AG20443 (cell line): ENCODE measurements at regions not wholly inside any gene's neighbourhood (a gene's known extent, or its start where the extent isn't known, plus 50 kb on each side); places are given as distances from the start of the nearest gene placed in this dataset.
A peak's percentile ranks its signal among the peaks of the same experiment; 100 is the strongest.

Source experiments
- DNase-seq: peaks from one replicate; pipeline ENCODE4 v3.0.0; 2012; ENCODE audit warnings: low spot score, mixed read lengths

DNA sequence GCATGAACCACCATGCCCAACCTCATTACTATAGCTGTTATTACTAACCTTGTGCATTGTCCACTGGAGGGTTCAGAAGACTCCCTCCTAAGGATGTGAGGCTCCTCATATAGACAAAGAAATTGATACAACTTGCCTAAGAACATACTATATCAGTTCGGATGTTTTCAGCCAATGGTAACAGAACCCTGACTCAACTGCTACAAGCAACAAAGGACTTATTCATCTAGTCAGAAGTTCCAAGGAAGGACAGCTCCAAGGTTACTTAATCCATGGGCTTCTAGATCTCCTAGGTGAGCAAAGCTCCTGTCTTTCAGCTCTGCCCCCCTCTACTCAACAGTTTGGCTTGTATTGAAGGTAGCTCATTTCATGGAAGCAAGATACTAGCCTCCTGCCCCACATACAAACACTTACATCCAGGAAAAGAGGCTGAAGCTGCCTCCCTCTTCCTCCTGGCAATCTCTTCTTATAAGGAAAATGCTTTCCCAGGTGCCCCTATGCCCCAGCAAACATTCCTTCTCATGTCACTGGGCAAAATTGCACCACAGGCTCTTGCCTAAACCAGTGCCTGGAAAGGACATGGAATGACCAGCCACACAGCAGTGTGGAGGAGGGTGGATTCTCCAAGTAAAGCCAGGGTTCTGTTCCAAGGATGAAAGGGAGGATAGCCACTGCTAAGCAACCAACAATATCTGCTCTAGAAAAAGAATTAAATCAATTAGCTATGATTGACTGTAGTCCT is 497.8 kb downstream of the FOXO1 start:
- DNase-seq: no peak

DNA sequence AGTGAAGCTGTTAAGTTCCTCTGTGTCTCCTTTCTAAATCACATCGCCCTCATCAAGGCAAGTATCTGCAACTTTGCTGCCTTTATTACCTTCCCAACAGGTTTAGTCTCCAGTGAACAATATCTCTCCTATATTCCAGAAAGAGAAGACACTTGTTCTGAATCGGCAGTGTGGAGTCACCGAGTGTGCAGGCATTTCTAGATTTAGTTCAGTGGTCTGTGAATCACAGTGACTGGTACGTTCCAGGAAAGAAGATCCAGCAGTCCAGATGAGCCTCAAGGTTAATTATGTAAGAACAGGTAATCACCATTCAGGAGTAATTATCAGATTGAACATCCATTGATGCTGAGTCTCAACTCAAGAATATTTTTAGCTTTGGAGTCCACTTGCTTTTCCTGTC is 497.0 kb downstream of the FOXO1 start:
- no peak for DNase-seq

DNA sequence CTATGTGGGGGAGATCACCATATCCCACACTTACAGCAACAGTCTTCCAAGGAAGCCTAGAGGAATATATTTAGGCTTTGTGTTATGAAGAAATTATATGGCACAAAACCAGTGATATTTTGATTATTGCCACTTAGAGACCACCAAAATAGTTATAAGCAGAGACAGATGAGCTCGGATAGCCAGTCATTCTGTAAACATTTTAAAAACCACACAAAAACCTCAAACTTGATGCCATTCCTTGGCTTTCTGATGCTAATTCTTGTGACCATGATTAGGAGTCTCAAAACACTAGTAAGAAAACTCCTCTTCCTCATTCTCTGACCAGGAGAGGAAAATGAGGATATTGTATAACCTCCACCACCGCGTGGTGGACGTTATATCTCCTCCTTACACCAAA is 496.4 kb downstream of the FOXO1 start:
- no peak for DNase-seq

DNA sequence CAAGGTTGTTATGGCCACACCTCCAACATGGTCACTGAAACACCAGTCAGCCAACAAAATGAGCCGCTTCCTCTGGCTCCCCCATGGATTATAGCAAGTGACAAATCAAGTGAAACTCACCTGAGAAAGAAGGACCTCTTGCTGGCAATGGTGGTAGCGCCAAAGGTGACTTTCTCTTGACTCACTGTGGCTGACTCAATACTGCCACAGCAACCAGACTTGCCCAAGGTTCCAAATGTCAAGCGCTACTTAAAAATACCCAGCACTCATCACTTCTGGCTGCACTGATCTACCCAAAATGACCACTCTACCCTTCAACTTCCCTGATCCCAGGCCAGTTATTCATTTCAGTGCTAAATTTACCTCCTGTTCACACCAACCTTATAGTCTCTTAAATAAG is 495.5 kb downstream of the FOXO1 start:
- no peak for DNase-seq

DNA sequence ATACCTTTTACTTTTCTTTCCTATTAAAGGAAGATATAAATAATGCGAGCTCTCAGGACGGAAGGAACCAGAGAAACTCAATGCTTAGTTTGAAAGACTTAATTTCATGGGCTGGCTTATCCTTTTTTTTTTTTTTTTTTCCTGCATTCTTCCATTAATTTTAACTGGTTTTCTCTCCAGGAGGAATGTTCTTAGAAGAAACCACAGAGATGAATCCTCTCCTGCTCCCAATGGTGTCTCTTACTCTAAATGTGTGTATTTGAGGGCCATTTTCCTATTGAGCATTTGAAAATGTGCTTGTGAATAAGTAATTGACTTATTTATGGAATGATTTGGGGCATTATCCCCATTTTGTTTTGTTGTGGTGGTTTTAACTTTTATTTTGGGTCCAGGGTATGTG is 494.9 kb downstream of the FOXO1 start:
- DNase-seq: no peak

DNA sequence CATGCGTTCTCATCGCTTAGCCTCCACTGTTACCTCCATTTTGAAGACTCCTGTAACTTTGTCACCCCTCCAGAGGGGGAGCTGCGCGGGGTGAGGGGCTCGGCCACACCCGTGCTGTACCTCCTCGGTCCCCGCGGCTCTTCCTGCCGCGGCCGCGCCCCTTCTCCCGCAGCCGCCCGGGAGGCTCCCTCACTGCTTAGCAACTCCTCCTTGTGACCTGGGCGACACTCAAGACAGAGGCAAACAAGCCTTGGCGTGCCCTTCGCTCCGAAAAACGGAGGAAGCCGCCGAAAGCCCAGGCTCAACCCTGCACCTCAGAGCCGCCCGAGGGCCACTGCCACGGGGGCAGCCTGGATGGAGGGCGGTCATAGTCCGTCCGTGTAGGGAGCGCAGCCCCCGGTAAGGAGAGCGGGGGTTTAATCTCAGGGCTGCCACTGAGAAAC is 494.3 kb downstream of the FOXO1 start:
- DNase-seq: no peak

DNA sequence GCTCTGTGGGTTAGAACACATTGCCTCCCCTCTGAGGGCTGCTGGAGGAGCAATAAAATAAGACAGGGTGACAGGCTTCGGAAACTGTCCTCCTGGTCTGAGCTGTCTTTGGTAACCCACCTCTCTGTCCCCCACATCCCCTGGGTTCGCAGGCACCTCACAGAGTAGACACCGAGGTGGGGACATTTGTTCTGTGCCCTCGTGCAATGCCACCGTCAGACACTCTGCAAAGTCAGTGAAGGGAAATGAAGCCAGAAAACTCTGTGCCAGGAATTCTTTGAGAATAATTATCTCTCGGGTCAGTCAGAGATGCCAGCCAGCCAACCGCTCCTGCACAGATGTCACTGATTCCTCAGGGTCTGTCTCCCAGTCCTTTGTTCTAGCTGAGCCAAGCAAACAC is 493.6 kb downstream of the FOXO1 start:
- no peak for DNase-seq

DNA sequence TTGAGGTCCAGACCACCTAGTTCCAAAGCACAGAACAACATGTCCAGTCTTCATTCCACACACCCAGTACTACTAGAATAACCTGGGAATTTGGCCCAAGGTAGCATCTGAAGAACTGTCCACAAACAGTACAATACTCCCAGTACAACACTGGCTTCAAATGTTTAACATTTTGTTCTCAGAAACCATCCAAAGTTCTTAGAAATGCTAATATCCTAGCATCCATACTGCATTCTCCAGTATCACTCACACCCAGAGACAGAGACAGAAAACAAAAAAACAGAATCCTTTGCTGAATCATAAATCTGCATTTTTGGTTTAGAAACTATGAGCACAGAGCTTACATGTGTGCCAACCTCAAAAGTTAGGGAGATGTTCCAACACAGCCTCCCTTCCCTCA is 490.8 kb downstream of the FOXO1 start:
- peak; percentile 44 for DNase-seq

DNA sequence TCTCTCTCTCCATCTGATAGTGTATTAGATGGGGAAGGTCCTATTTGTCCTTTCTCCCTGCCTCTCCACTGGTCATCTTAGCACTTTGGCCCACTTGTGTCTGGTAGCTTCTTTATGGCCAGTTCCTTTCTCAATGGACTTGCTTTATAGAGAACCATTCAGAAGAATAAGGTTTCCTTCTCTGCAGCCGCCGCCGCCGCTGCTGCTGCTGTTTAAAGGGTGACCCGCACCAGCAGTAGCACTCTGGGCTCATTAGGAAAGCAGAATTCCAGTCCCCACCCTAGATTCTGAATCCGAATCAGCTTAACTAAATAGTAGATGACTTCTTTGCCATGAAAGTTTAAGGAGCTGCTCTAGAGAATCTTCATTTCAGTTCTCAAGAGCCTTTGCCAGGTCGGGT is 490.2 kb downstream of the FOXO1 start:
- DNase-seq: no peak

DNA sequence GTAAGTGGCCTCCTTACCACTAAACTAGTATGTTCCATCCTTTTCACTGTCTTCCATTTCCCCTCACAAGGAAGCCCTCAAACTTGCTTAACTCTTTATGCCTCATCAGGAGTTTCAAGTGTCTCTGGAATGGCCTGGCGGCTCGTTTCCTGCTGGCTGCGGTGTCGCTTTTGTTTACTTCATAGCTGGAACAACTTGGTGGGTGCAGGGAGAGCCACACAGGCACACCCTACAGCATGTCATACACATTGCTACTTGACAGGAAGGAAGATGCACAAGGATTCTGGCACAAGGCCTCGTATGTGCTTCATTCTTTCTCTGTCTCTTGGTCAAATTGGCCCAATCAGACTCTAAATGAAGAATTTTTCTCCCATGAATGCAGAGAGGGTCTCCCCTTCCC is 488.3 kb downstream of the FOXO1 start:
- no peak for DNase-seq

DNA sequence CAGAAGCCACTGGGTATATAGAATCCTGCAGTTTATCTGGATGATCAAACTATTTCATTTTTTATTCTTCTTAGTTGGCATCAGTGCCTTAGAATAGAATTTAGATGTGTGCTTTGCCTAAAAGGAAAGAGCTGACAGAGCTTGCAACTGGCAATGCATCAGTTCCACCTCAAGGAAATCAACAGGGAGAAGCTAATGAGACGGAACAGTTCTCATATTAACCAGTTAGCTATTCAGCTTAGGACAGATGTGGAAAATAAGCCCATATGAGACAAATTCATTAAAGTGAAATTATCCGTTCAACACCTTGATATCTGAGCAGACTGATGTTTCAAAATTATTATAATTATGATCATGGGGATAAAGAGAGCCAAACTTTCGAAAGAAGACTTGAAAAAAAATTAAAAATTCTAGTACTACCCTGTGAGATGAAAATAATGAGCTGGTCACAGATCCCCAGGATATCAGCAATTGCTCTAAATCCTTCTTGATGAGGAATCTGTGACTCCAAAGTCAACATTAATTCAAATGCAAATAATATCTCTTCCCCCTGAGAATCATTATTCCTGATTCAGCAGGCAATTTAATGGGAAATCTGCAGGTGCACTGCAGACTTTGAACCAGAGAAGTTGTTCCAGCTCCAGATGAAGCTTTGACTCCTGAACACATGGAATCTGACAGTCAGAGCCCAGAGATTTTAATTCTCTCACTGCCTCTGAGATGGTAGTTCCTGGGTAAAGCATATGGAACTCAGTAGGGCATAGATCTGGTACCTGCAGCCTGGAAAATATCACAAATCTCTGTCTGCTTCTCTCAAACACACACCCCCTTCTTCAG is 486.8 kb downstream of the FOXO1 start:
- DNase-seq: no peak

DNA sequence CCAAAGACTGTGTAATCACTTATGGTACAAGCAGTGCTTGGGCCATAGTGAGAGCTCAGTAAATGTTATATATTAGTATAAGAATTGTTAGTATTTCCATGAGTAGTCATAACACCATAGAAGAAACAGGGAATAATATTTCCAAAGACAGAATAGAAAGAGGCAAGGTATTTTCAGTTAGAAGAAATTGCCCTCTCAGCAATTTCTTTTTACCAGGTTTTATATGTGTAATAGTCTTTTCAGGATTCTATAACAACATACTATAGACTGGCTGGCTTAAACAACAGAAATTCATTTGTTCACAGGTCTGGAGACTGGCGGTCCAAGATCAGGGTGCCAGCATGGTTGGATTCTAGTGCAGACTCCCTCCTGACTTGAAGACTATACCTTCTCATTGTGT is 485.7 kb downstream of the FOXO1 start:
- DNase-seq: no peak

DNA sequence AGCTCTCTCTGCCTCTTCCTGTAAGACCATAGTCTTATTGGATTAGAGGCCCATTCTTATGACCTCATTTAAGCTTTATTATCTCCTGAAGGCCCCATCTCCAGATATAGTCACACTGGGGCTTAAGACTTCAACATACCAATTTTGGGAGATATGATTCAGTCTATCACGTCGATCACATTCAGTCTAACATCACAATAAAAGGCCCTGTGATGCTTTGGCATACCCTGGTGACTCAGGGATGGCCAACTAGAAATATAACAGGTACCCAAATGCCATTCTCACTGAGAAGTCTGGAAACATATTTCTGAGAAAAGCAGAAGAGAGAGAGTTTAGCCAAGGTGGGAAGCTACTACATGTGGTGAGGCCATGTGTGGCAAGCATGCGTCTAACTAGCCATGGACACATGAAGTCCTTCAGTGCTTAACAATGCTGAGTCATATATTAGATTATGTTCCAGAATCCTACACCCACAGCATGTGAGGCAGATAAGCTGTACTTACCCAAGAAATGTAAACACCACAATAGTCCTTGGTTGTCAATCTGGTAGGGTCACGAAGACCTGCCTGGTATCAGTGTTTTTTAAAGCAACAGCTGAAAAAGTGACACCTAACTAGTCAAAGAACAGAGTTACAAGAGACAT is 485.1 kb downstream of the FOXO1 start:
- DNase-seq: peak; percentile 30

DNA sequence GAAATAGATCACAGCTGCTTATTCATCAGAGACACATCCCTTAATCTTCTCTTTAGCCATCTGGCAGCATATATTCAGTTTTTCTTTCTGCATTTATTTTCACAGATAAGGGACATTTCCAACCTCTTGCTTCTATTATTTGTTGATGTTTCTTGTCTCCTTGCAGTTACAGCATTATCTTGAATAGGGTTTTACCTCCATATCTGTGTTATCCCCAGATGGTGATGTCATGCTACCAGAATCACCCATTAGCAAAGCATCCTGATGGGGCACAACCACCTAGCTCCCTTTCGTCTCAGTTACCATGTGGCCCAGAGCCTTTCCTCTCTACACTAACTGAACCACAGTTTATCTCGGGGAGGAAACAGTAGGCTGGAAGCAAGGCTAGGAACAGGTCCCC is 483.9 kb downstream of the FOXO1 start:
- no peak for DNase-seq

DNA sequence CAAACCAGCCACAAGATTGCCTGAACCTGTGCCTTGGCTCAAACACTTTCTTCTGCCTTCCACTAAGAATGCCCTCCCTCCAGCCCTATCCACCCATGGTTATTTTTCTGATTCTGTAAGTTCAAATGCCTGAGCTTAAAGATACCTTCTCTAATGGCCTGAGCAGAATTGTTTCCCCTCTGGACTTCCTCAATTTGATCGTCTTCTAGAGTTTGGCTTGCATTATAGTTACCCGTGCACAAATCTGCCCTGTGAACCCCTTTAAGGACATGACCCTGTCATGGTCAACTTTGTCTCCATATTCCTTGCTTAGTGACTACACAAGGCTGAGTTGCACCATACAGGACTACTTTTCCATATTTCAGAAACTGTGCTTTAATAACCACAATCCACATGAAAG is 481.0 kb downstream of the FOXO1 start:
- DNase-seq: no peak

DNA sequence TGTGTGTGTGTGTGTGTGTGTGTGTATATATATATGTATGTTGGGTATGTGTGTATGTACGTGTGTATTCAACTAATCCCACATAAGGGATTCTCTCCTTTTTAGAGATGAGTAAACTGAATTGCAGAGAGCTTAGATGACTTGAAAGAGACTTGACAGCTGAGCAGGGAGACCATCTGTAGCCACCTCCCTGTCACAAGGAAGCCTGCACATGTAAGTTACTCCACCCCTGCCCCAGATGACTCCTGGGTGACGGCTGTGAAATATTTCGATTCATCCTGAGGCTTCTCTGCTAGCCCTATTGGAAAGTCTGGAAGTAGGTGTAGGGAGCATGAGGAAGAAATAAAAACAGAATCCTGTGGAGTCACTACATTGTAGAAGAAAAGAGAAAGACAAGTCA is 480.4 kb downstream of the FOXO1 start:
- DNase-seq: no peak

DNA sequence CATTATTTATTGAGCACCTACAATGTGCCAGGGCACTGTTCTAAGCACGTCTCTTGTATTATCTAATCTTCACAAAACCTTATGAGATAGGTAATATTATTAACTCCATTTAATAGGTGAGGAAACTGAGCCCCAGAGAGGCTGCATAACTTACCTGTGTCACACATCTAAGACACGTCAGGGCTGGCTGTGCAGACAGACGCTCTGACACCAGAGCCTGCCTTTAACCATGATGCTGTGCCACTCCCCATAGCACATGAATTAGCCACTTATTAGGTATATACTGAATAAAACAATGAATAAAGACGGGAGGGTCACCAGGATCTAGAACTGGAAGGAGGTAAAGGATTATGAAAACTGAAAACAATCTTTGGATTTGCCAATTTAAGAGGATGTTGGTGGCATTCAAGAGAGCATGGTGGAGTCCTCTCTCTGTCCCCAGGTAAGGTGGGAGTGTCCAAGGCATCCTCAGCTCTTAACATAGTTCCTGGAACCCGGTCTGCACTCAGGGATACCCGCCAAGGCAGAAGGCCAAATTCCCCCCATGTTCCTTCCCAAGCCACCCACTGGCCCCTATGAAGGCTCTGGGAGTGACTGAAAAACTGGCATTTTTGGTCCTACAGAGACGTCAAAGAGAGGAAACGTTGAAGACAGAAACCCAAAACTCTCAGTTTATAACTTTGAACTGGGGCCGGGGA is 479.7 kb downstream of the FOXO1 start:
- DNase-seq: no peak

DNA sequence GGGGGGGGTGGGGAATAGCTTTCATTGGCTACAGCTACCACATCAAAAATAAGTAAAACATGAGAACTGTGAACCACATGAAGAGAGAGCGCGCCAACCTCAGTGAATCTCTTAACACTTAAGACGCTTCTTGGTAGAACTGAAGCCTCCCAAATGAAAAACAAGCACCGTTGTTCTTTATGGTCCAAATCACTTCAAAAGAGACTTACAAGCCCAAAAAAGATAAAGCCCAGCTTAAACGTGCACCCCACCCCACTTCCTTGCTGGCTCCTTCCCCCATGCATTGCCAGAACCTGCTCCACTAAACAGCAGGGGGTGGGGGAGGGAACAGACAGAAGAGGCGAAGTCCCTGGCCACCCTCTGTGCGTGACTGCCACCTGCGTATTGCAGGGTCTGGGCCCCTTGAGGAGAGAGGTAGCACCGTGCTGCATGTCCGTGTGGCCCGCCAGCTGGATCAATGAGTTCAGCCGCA is 479.1 kb downstream of the FOXO1 start:
- no peak for DNase-seq

DNA sequence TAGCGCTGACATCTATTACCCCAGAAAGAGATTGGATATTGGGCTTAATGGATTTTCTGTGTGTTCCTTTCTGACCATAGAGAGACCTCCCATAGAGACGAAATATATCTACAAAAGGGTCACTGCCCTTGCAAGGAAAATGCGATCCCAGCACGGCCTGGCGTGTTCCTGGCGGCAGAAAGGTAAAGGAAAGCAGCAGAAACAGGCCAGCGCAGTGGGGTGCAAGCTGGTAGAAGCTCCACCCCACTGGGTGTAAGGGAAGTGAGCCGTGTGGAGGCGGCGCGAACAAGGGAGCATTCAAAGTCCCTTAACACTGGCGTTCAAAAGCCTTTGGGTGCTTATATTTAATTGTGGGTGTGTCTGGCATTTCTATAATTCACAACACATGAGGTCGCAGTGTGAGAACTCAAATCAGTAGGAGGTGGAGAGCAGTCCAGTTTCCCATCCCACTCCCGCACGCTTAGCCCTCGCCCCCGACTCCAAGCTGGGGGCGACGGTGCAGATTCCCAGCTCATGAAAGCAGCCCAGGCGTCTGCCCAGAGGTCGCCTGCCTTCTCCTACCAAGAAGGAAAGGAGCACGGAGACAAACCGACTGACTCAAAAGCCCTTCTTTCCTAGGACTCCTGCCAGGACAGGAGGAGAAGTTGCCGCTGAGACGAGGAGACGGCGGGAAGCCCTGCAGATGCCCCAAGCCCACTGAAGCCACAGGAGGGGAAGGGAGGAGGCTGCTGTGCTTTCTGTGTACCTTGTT is 478.4 kb downstream of the FOXO1 start:
- peak; percentile 37 for DNase-seq

DNA sequence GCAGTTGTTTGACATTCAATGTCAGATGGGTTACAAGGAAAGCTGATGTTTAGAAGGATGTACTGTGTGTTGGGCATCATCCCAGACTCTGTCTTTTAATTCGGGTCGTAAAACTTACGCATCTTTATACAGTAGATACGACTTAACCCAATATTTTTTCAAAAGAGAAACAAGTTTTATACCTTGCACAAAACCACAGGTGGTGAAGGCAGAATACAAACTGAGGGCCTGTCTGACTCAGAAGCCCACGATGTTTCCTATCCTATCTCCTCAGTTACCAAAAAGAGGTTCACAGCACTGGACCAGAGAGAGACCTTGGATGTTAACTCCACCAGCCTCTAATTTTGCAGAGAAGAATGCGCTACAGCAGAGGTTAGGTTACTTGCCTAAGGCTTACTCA is 477.0 kb downstream of the FOXO1 start:
- no peak for DNase-seq

DNA sequence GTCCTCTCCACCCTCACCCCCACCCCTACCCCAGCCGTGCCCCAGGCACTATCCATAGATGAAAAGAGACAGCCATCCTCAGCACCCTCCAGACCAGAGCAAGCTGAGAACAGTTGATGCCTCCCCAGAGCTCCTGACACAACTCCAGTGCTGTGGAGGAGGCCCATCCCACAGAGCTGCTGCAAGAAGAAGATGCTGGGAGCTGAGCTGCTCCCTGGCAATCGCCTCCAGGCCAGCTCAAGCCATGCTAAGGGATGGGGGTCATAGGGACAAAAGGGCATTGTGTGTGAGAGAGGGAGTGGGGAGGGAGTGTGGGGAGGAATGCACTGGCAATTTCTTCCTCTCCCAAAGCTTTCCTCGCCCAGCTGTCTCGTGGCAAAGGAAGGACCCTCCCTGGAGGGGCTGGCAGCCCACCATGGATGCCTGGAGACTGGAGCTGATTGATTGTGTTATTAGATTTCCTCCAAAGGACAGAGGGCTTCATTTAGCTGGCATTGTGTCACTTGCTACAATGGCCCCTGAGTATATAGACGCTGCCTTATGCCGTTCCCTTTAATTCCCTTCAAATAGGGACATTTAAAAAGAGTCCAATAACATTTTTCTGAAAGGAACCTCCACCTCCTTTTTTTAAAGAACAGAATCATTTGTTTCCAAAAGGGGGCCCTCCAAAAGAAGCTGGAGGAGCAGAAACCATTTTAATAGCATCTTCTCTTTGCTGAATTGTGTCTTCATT is 476.4 kb downstream of the FOXO1 start:
- DNase-seq: no peak
